ENCODE measurements at regions not wholly inside any gene's neighbourhood (a gene's known extent, or its start where the extent isn't known, plus 50 kb on each side); places are given as distances from the start of the nearest gene placed in this dataset.
"Not testable (repeated sequence)": the region's sequence is repeated elsewhere in the genome, so short reads cannot be mapped to it uniquely, and the experiment has no call there.

DNA sequence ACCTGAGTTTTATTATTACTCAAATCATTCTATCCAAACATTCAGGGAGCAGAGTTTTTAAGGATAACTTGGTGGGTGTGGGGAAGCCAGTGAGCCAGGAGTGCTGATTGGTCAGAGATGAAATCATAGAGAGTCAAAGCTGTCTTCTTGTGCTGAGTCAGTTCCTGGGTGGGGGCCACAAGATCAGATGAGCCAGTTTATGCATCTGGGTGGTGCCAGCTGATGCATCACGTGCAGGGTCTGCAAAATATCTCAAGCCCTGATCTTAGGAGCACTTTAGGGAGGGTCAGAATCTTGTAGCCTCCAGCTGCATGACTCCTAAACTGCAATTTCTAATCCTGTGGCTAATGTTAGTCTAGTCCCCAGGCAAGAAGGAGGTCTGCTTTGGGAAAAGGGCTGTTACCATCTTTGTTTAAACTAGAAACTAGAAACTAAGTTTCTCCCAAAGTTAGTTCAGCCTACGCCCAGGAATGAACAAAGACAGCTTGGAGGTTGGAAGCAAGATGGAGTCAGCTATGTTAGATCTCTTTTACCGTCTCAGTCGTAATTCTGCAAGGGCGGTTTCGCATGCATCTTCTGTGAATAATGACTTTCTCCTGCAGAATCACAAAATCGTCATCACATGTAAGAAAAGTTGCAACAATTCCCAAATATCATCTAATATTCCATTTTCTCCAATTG lies 97.5 kb downstream of the ZNF664 start:
- not testable (repeated sequence) for DNase-seq

DNA sequence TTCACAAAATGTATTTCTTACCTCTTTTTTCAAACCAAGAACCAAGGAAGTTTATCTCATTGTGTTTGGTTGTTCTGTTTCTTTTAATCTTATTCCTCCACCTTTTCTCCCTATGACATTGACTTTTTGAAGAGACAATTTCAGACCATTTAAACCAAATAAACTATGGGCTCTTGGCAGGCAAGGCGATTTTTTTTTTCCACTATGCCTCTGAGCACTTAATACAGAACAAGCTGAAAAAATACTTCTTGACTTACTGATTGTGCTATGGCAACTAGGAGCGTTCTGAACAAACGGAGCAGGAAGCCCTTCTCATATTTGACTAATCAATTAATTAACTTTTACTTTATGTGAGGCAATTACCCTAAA lies 98.0 kb downstream of the ZNF664 start:
- DNase-seq, result no peak

DNA sequence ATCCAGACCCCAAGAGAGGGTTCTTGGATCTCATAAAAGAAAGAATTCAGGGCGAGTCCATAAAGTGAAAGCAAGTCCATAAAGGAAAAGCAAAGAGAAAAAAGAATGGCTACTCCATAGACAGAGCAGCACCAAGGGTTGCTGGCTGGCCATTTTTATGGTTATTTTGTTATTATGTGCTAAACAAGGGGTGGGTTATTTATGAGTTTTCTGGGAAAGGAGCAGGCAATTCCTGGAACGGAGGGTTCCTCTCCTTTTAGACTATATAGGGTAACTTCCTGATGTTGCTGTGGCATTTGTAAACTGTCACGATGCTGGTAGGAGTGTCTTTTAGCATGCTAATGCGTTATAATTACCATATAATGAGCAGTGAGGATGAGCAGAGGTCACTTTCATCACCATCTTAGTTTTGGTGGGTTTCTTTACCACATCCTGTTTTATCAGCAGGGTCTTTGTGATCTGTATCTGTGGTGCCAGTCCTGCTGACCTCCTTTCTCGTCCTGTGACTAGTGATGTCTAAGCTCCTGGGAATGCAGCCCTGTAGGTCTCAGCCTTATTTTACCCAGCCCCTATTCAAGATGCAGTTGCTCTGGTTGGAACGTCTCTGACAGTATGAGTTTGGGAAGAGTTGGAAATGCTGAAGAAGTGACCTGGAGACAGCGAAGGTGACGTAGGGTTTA lies 100.5 kb downstream of the ZNF664 start:
- DNase-seq, result no peak

DNA sequence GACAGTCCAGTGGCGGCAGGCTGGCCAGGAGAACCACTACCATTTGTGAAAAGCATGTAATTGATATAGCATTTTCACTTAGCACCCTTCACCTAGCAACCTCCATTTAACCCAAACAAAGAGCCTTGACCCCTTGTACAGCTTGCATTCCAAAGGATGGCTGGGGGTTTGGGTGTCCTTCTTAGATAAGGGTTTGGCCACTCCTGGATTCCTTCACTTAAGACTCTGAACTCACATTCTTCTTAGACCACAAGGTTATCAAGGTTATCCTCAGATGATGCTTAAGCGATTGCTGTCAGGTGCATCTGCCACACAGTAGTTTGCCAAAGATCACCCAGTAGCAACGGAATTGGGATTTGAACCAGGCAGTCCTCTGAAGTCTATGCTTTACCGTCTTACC lies 102.8 kb downstream of the ZNF664 start:
- no peak for DNase-seq

DNA sequence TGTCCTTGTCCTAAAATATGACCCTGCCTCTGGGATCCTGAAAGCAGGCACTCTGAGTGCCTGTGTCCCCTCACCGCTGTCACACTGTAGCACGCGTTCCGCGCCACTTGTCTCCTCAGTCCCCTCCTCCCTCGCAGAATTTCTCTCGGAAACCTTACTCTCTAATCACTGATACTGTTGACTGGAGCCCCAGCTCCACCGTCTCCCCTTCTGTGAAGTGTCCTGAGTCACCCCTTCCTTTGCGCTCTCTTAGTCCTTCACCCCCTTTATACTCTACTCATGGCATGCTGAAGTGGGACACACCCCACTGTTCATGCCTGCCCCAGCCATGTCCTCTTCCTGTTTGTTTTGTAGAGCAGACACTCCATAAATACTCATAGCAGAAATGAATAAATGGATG lies 104.7 kb downstream of the ZNF664 start:
- no peak for DNase-seq

DNA sequence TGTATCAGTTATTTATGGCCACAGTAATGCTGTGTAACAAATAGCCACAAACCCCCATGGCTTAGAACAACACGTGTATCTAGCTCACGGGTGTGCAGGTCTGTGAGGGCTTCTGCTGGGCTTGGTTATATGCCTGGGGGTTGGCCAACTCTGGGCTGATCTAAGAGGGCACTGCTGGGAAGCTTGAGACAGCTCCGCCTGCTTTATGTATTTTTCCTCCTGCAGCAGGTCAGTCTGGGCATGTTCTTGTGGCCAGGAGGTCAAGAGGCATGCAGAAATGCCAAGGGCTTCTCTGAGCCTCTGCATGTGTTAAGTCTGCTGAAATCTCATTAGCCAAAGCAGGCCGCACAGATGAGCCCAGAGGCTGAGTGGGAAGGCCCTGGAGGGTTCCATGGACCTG lies 105.8 kb downstream of the ZNF664 start:
- no peak for DNase-seq

DNA sequence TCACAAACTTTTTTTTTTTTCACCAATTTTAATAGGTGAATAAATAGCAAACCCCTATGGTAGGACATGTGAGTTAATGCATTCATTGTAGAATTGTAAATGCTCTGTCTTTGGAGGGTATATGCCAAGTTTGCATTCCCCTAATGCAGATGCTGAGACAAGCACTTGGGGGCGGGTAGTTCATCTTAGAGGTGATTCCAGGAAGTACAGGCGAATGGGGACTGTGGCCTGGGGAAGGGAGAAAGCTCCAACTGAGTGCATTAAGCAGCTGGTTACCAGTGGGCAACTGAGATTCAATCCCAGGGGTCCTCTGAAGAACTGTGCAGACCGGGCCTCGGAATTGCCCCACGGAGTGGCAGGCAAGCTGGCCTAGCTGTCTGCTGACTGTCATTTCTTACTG lies 107.6 kb downstream of the ZNF664 start:
- no peak for DNase-seq

DNA sequence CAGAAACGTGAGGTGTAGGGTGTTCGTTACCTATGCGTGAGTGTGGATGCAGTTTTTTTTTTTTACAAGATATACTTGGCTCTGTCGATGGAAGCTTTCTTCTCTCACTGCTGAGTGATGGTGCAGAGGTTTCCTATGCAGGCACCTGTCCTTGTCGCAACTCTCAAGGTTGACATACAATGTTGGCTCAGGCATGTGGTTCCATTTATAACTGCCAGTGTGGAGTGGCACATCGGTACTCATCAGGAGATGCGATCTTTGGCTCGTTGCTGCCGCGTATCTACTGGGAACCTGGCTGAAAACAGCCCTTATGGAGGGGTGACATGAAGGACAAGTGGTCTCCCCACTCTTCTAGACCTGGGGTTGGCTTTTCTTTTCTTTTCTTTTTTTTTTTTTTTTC lies 109.0 kb downstream of the ZNF664 start:
- no peak for DNase-seq

DNA sequence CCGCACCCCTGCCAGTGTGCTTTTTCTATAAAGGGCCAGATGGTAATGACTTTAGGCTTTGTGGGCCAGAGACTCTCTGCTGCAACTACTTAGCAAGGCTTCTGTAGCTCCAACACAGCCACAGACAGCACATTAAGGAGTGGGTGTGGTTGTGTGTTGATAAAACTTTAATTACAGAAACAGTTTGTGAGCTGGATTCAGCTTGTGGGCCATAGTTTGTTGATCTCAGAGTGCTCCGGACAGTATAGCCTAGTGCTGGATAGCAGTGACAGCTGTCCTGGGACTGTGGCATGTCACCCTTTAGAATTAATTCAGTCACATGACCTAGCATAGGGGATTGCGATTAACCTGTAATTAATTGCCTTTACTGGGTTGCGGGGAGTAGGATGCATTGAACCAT lies 109.7 kb downstream of the ZNF664 start:
- DNase-seq, result peak; percentile 27

DNA sequence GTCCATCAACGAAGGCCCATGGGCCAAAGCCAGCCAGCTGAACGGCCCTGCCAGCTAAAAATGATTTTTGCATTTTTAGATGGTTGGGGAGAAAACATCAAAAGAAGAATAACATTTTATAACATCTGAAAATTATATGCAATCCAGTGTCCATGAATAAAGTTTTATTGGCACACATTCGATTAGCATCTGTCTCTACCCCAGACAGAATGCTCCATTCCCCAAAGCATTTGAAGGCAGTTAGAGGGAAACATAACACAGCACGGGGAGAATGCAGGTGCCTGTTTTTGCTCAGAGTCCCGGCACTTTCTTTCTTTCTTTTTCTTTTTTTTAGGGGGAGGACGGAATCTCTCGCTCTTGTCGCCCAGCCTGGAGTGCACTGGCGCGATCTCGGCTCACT lies 110.7 kb downstream of the ZNF664 start:
- DNase-seq, result peak; percentile 84

DNA sequence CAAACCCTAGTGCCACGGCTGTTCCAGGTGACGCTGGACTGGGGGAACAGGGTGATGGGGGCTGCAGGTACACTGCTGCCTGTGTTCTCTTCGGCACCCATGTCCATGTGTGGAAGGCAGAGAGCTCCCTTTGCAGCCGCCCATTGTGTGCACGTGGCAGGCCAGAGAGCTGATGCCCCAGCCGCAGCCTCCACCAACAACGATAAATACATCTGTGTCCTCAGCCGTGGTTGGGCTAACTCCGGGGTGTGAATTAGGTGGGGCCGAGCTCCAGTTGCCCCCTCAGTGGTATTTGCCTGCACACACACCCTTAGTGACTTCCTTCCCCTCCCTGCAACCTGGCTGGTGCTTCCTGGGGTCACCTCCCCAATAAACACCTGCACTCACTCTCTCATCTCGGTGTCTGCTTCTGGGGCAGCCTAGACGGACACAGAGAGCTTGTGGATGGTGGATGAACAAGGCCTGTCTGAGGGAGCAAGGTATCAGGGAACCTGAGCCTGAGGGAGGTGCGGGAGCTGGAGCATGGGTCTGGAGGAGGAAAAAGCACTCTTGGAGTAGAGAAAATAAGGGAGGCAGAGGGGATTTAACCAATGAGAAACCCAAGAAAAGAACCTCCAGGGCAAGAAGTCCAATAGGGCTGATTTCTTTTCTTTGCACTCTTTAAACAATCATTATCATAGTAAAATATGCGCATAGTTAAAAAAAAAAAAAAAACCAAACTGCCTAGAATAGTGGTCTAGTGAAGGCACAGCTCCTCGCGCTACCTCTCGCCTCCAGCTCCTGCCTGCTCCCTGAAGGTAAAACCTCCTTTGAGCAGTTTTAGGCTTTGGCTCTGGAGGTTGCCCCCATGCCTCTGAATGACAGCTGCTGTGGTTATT lies 112.6 kb downstream of the ZNF664 start:
- no peak for DNase-seq

DNA sequence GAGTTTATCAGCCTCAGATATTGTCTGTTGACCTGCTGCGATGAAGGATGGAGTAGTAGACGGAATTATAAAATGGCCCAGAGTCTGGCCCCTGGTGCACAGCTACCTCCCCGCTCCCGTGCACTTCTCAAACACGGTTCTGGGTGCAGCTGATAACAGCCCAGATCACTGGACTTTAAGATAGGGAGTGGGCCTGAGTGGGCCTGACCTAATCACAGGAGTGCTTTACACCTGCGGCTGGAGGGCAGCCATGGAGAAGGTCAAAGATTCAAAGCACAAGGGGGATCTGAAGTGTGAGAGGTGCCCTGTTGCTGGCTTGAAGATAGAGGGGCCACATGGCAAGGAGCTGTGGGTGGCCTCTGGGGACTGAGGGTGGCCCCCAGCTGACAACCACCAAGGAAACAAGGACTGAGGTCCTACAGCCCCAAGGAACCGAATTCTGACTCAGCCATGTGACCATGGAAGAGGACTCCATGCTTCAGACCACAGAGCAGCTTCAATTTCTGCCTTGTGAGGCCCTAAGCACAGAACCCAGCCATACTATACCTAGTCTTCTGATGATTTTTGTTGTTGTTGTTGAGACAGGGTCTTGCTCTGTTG lies 113.4 kb downstream of the ZNF664 start:
- DNase-seq, result no peak

DNA sequence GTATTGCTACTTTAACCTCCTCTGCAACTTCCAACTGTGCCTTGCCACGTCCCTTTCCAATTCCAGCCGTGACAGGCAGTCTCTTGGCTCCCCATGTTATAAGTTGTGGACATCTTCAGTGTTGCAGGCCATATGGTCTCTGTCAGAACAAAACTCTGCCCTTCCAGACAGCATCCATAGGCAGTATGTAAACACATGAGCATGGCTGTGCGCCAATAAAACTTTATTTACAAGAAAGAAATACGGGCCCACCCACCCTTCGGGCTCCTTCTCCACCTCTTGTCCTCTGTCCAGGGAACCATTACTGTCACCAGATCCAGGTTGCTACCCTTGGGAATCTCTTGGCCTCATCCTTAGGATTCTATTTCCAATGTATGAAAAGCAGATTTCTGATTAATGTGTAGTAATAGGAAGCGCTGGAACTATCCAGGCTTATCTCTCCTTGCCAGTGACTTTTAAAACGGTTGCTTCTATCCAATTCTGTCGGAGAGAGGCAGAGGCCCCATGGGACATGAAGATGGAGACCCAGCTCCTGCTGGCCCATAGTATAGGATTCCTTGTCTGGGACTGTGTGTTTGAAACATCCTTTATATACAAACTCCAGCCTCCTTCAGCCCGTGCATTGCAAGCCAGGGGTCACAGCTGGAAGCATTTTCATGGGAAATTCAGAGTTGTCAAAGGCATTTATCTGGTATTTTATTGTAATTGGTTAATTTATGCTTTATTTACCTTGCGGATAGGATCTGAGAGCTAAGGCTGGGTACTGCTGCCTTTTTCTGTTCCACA lies 114.4 kb downstream of the ZNF664 start:
- DNase-seq, result peak; percentile 17

DNA sequence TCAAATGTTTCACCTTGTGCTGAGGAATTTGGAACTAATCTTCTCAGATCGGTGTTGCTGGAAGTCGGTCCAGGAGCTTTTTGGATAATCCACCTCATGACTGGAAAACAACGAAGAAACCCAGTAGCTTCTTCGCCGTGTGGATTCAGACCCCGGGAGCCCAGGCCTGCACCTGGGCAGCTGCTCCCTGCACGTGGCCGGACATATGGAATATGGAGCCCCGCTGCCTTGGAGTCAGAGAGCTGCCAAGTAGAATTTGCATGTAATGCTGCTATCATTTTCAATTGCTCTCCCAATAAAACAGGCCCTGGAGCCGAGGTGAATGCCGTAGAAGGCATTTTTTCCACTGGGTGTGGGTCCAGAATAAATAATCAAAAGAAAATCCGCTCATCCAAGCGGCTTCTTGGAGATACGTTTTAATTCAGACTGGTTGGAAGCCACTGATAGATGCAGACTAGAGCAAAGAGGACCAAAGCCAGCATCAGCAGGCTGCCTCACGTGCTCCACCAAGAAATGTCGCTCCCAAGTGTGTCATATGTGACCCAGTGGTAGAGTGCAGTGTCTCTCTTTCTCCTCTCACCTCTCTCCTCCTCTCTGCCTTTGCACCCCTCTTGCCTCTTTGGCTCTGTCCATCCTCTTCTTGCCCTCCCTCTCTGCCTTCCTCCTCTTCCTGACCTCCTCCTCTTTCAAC lies 115.3 kb downstream of the ZNF664 start:
- no peak for DNase-seq

DNA sequence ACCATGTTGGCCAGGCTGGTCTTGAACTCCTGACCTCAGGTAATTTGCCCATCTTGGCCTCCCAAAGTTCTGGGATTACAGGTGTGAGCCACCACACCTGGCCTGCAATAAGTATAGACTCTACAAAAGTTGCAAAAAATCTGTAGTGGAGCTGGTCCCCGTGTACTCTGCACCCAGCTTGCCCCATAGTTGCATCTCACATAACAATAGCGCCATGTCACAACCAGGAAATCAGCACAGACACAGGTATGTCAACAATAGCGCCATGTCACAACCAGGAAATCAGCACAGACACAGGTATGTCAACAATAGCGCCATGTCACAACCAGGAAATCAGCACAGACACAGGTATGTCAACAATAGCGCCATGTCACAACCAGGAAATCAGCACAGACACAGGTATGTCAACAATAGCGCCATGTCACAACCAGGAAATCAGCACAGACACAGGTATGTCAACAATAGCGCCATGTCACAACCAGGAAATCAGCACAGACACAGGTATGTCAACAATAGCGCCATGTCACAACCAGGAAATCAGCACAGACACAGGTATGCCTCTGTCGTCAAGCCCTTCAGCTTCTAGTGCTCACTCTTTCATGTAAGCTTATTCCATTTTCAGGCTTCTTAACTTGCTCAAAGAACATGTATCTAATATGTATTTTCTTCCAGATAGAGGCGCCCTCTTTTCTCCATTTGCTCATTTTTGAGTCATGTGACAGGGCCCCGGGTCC lies 116.3 kb downstream of the ZNF664 start:
- not testable (repeated sequence) for DNase-seq

DNA sequence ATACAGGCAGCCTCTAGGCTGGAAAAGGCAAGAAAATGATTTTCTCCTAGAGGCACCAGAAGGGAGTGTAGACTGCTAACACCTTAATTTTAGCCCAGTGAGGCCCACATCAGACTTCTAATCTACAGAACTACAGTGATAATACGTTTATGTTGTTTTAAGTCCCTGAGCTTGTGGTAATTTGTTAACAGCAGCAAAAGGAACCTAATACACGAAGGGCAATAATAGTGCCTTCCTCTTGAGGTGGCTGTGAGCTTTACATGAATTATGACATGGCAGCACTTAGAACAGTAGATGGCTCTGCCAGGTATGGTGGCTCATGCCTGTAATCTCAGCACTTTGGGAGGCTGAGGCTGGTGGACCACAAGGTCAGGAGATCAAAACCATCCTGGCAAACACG lies 118.8 kb downstream of the ZNF664 start:
- DNase-seq, result no peak

DNA sequence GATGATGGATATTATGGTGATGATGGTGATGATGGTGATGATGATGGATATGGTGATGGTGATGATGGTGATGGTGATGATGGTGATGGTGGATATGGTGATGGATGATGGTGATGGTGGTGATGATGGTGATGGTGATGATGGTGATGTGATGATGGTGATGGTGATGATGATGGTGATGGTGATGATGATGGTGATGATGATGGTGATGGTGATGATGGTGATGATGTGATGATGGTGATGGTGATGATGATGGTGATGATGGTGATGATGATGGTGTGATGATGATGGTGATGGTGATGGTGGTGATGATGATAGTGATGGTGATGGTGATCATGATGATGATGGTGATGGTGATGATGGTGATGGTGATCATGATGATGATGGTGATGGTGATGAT lies 119.5 kb downstream of the ZNF664 start:
- DNase-seq, result not testable (repeated sequence)

DNA sequence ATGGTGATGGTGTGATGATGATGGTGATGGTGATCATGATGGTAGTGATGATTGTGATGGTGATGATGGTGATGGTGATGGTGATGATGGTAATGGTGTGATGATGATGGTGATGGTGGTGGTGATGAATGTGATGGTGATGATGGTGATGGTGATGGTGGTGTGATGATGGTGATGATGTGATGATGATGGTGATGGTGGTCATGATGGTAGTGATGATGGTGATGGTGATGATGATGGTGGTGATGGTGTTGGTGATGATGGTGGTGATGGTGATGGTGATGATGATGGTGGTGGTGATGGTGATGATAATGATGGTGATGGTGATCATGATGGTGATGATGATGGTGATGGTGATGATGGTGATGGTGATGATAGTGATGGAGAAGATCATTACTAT lies 120.3 kb downstream of the ZNF664 start:
- DNase-seq, result no peak

DNA sequence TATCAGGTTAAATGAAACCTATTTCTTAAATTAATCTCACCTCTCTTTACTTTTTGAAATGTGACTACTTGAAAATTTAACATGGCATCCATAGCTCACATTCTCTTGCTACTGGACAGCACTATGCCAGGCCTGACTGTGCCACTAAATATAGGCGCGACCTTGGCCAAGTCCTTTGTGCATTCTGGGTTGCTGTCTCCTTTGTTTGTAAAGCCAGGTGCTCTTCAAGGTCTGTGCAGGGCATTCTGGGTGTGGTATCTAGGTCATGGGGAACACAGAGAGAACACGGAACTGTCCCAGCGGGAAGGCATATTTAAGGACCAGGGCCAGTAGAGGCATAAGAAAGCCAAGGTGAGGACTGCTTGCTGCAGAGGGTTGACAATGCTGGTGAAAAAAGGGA lies 121.2 kb downstream of the ZNF664 start:
- no peak for DNase-seq

DNA sequence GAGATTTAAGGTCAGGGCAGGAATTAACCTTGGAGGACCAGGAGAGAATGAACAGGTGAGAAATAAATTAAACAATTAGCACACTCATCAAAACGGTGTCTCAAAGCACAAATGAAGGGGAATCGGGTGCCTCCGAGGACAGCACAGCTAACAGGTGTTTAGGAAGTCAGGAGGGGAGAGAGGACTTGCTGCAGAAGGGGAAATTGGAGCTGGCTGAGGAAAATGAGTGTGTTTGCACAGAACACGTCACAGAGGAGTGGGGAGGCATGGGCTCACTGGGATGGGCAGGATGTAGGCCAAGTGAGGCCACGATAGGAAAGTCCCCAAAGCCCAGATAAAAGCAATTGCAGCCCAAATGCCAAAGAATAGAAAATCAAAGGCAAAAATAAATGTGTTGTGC lies 121.7 kb downstream of the ZNF664 start:
- peak; percentile 34 for DNase-seq

DNA sequence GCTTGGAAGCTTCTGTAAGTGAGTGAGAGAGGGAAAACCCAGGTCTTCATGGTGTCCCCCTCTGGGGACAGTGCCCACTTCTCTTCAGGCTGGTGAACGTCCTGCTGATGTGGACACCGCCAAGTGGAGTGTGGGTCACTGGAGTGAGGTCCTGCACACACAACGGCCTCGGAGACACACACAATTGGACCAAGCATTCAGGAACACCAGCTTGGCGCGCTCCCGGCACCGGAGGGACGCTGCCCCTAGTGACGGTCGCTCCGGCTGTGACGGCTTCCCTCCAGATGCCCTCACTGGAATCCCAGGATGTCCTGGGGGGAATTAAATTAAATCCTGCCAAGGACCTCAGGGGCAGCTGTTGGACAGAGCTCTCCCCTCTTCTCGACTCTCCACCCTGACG lies 123.1 kb downstream of the ZNF664 start:
- no peak for DNase-seq

All from NCI-H2171 treated with DMSO at 0.1 percent for 48 hours (cell line).